Tibial nerve (tissue), 4 donors: ENCODE measurements at regions not wholly inside any gene's neighbourhood (a gene's known extent, or its start where the extent isn't known, plus 50 kb on each side); places are given as distances from the start of the nearest gene placed in this dataset.

Experiments used
- DNase-seq, 2 donors: peaks; one replicate each; pipeline ENCODE4 v3.0.0-alpha.2; 2019; ENCODE audit warnings: low spot score in 2 of 2
- H3K27ac ChIP-seq, 4 donors: fragments of 200-600 bp; sonication (generic) in 3 of 4; one replicate each; pipeline ENCODE4 v1.5.1; 2017 to 2019; ENCODE audit warnings: mild to moderate bottlenecking in 1 of 4
- H3K27me3 ChIP-seq, 2 donors: fragments of 200-600 bp; sonication (generic) in 1 of 2; one replicate each; pipeline versions ENCODE4 v1.5.1 to v1.6.0; 2017 to 2019
- H3K36me3 ChIP-seq, 3 donors: fragments of 200-600 bp; sonication (generic); one replicate each; pipeline ENCODE4 v1.5.1; 2018 to 2019
- H3K4me1 ChIP-seq, 4 donors: fragments of 200-600 bp; sonication (generic) in 3 of 4; one replicate each; pipeline ENCODE4 v1.5.1; 2017 to 2019
- H3K4me3 ChIP-seq, 4 donors: fragments of 200-600 bp; sonication (generic) in 3 of 4; one replicate each; pipeline ENCODE4 v1.5.1; 2017 to 2019; ENCODE audit warnings: mild to moderate bottlenecking in 1 of 4, moderate library complexity in 1 of 4
- H3K9me3 ChIP-seq, 4 donors: fragments of 200-600 bp; sonication (generic) in 3 of 4; one replicate each; pipeline ENCODE4 v1.5.1; 2017 to 2019
- EP300 ChIP-seq, 2 donors: sonication (generic); formaldehyde crosslinking; IDR thresholded peaks; one replicate each; pipeline ENCODE4 v1.6.1; 2017; ENCODE audit warnings: antibody characterized with exemption in 2 of 2, mild to moderate bottlenecking in 1 of 2
- POLR2A ChIP-seq, 2 donors: fragments of 450-650 bp; IDR thresholded peaks; one replicate each; pipeline ENCODE4 v1.6.1; 2017; ENCODE audit warnings: antibody characterized with exemption in 2 of 2, mild to moderate bottlenecking in 2 of 2, moderate library complexity in 2 of 2
- WGBS, 2 donors: methylation state at CpG; one replicate each; pipeline ENCODE4 v1.1.5; 2018; 5-methylcytosine and 5-hydroxymethylcytosine counted together
- TF ChIP-seq, protein P1 (sequence below), 5 experiments: fragments of 200-600 bp in 3 of 5; fragments of 450-650 bp in 2 of 5; sonication (generic) in 3 of 5; IDR thresholded peaks; one replicate each; pipeline ENCODE4 v1.5.1; 2016 to 2019; ENCODE audit warnings: antibody characterized with exemption in 5 of 5, mild to moderate bottlenecking in 3 of 5, moderate library complexity in 2 of 5

DNA sequence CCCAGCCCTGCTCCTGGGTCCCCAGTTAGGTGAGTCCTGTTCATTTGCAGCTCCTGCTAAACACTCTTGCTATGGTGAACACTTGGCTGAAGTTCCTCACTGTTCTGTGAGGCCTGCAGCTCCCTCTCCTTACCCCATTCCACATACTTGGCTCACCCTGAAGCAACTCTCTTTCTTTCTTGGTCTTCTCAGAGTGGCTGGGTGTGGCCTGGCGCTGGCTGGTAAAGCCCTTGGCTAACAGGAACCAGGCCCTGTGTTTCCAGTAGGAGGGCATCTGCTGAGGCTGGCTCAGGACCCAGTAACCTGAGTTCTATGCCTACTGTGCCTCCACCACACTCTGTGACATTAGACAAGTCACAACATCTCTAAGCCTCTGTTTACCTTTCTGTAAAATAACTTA, 53.1 kb upstream of the COL13A1 start:
- H3K4me1 ChIP-seq, result no peaks in the 10 kb centered on the region
- H3K9me3 ChIP-seq, result no peaks in the 10 kb centered on the region
- WGBS, 2 donors, result 78 to 79% methylated on average over 1 of the region's 1 CpG
- no peak overlapping the region for H3K4me3 ChIP-seq
- no peak for DNase-seq
- H3K36me3 ChIP-seq, result no peaks in the 10 kb centered on the region
- H3K27me3 ChIP-seq, result peaks cover 0 to 7% of the 10 kb centered on the region in 2 donors
- TF ChIP-seq POLR2A (IDR thresholded peaks at IDR 0.05) (no peak), EP300 (IDR thresholded peaks at IDR 0.05) (no peak)
- TF ChIP-seq, protein P1, sequence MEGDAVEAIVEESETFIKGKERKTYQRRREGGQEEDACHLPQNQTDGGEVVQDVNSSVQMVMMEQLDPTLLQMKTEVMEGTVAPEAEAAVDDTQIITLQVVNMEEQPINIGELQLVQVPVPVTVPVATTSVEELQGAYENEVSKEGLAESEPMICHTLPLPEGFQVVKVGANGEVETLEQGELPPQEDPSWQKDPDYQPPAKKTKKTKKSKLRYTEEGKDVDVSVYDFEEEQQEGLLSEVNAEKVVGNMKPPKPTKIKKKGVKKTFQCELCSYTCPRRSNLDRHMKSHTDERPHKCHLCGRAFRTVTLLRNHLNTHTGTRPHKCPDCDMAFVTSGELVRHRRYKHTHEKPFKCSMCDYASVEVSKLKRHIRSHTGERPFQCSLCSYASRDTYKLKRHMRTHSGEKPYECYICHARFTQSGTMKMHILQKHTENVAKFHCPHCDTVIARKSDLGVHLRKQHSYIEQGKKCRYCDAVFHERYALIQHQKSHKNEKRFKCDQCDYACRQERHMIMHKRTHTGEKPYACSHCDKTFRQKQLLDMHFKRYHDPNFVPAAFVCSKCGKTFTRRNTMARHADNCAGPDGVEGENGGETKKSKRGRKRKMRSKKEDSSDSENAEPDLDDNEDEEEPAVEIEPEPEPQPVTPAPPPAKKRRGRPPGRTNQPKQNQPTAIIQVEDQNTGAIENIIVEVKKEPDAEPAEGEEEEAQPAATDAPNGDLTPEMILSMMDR (IDR thresholded peaks at IDR 0.05), result no peak
- no peak overlapping the region for H3K27ac ChIP-seq

DNA sequence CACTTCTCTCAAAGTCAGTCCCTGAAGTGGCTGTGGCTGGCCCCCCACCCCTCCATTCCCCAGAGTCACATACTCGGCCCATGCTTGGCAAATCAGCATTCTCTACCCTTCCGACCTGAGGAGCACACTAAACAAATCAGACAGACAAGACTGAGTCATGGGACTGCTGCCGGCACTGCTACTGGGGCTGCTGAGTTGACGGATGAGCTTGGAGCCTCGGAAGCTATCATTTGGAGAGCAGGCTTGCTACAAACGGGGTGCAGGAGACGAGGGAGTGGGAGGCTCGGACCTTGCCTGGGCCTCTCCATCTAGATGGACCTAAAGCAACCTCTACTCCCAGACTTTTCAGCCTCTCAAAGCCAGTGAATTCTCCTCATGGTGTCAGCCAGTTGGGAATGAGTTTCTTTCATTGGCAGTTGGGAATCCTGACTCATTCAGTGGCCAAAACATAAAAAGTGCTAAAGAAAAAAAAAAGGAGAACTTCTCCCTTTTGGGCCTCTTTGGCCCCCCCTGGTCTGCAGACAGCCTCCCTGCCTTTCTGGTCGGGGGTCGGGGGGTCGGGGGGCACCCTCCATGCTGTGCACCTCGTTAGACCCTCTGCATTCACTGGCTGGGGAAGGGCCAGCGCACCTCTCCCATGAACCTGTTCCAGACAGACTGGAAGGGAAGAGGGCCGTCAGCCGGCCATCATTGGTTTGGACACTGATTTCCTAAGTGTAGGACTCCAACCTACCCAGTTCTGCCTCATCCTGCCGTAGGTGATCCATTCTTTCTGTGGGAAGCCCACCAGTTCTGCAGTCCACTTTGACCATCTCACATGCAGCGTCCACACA, 52.3 kb upstream of the COL13A1 start:
- TF ChIP-seq, protein P1 (IDR thresholded peaks at IDR 0.05), result no peak
- no peak for TF ChIP-seq EP300 (IDR thresholded peaks at IDR 0.05)
- TF ChIP-seq POLR2A (IDR thresholded peaks at IDR 0.05), result no peak
- WGBS, 2 donors, result 65% methylated on average over 17 of the region's 17 CpGs
- H3K27ac ChIP-seq, result no peak overlapping the region
- peaks cover 0 to 7% of the 10 kb centered on the region in 2 donors for H3K27me3 ChIP-seq
- H3K4me1 ChIP-seq, result no peaks in the 10 kb centered on the region
- no peak for DNase-seq
- no peaks in the 10 kb centered on the region for H3K36me3 ChIP-seq
- H3K9me3 ChIP-seq, result no peaks in the 10 kb centered on the region
- H3K4me3 ChIP-seq, result no peak overlapping the region

DNA sequence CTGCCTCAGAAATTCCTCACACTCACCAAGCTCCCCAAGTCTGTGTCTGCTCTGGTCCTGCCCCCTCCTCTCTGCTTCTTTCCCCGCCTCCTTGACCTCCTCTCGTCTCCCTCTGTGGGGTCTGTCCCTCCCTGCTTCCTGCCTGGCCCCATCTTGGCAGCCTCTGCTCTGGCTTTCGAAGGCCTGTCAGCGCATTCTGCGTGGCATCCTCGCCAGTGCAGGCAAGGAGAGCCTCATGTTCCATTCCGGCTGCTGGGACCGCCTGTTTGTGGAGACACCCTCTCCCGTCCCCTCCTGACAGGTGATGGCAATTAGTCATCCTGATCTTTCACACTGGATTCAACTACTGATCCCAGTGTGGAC, 51.7 kb upstream of the COL13A1 start:
- Histone ChIP-seq H3K36me3 (no peaks in the 10 kb centered on the region), H3K27me3 (peaks cover 0 to 7% of the 10 kb centered on the region in 2 donors), H3K27ac (no peak overlapping the region), H3K4me3 (no peak overlapping the region), H3K4me1 (no peaks in the 10 kb centered on the region), H3K9me3 (no peaks in the 10 kb centered on the region)
- WGBS, 2 donors, result 75 to 81% methylated on average over 9 of the region's 9 CpGs
- no peak for DNase-seq
- TF ChIP-seq, protein P1 (IDR thresholded peaks at IDR 0.05), result no peak
- no peak for TF ChIP-seq POLR2A (IDR thresholded peaks at IDR 0.05)
- TF ChIP-seq EP300 (IDR thresholded peaks at IDR 0.05), result no peak

DNA sequence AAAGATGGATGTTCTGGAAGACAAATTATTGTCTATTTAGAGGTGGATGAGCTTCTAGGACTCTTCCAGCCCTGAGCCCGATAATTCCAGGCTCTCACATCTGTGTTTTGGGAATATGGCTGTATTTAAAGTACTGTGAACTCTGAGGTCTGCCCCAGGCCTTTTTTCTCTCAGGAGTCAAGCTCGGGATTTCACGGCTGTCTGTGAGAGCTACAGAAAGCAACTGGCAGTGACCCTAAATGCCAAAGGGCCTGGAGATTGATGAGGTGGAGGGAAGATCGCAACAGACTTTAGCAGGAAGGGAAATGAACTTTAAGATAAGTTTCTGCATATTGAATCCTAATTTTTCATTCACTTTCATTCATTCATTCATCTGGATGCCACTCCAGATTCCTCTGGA, 51.0 kb upstream of the COL13A1 start:
- Histone ChIP-seq H3K36me3 (no peaks in the 10 kb centered on the region), H3K27ac (no peak overlapping the region), H3K27me3 (peaks cover 0 to 7% of the 10 kb centered on the region in 2 donors), H3K9me3 (no peaks in the 10 kb centered on the region), H3K4me3 (no peak overlapping the region), H3K4me1 (no peaks in the 10 kb centered on the region)
- TF ChIP-seq EP300 (IDR thresholded peaks at IDR 0.05) (no peak), POLR2A (IDR thresholded peaks at IDR 0.05) (no peak)
- TF ChIP-seq, protein P1 (IDR thresholded peaks at IDR 0.05), result no peak
- no peak for DNase-seq
- WGBS, 2 donors, result 52 to 69% methylated on average over 4 of the region's 4 CpGs

DNA sequence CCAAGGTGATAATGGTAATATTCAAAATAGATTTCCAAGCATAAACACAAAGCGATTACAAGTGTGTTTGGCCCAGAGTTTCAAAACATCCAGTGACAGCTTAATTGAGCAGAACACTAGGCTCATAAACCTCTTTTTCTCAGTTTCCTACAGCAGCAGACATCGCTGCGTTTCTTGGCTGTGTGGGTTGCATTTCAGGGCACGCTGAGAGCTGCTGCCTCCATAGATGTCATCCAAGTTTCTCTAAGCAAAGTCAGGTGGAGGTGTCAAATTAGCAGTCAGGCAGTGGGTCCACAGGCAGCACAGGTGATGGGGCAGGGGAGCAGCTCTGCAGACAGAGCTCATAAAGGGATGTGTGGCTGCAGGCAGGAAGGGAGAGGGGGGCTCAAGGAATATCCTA, 50.5 kb upstream of the COL13A1 start:
- H3K4me1 ChIP-seq, result no peaks in the 10 kb centered on the region
- no peak overlapping the region for H3K27ac ChIP-seq
- H3K4me3 ChIP-seq, result no peak overlapping the region
- TF ChIP-seq, protein P1 (IDR thresholded peaks at IDR 0.05), result no peak
- TF ChIP-seq EP300 (IDR thresholded peaks at IDR 0.05) (no peak), POLR2A (IDR thresholded peaks at IDR 0.05) (no peak)
- no peak for DNase-seq
- H3K27me3 ChIP-seq, result peaks cover 0 to 7% of the 10 kb centered on the region in 2 donors
- WGBS, 2 donors, result 37 to 58% methylated on average over 4 of the region's 4 CpGs
- no peaks in the 10 kb centered on the region for H3K36me3 ChIP-seq
- no peaks in the 10 kb centered on the region for H3K9me3 ChIP-seq
